ENCODE measurements at regions not wholly inside any gene's neighbourhood (a gene's known extent, or its start where the extent isn't known, plus 50 kb on each side); places are given as distances from the start of the nearest gene placed in this dataset.

GRCh38 chr5:93830893-93831292 lies 89.5 kb upstream of the POU5F2 start:
- intact Hi-C loops (cut with micrococcal nuclease) = no loop called here
- no peaks in the 10 kb centered on the region for H4K20me1 ChIP-seq (ENCODE audit: insufficient read depth, low read length)
- dilution Hi-C loops (cut with HindIII; ENCODE audit: low sequenced_read_pairs, unreplicated experiment) = no loop called here

More at GRCh38 chr5:93830893-93831292, 89.5 kb upstream of the POU5F2 start:
- H4K91ac ChIP-seq (ENCODE audit: insufficient read depth, low read depth, low read length) = no peak overlapping the region
- no peak overlapping the region for H3K9ac ChIP-seq (ENCODE audit: low read depth, low read length)
- no peaks in the 10 kb centered on the region; a peak in 1 of 4 replicates for H3K79me1 ChIP-seq (ENCODE audit: low read depth in 1 of 2, low read length in 2 of 2)
- H3K27ac ChIP-seq (ENCODE audit: insufficient read depth, low read length) = no peak overlapping the region
- H3K9me1 ChIP-seq (ENCODE audit: insufficient read depth, low read length) = no peaks in the 10 kb centered on the region
- H2BK5ac ChIP-seq (ENCODE audit: low read depth, low read length, poor library complexity, severe bottlenecking) = no peak overlapping the region
- H3K23ac ChIP-seq (ENCODE audit: low read depth, low read length) = no peak overlapping the region
- no peaks in the 10 kb centered on the region for H3K9me3 ChIP-seq (ENCODE audit: control insufficient read depth, insufficient read depth, low read length)
- POLR2A ChIA-PET (ENCODE audit: unreplicated experiment) = no interaction called here
- DNase-seq (no peak), ATAC-seq (ENCODE audit: low read depth) (no peak)
- no peak overlapping the region for H3K56ac ChIP-seq (ENCODE audit: extremely low read depth, insufficient read depth, low read length)
- no peak overlapping the region for H3K4me2 ChIP-seq (ENCODE audit: low read depth, low read length)
- H3K14ac ChIP-seq (replicated peaks; ENCODE audit: low read depth, low read length) = no peak overlapping the region
- H2BK120ac ChIP-seq (ENCODE audit: low read depth, low read length) = no peak overlapping the region
- H2BK15ac ChIP-seq (ENCODE audit: low read depth, low read length) = no peak overlapping the region
- H4K5ac ChIP-seq (ENCODE audit: low read depth, low read length) = no peak overlapping the region
- H3K4ac ChIP-seq (ENCODE audit: low read depth, low read length) = no peak overlapping the region
- H2BK20ac ChIP-seq (ENCODE audit: low read depth, low read length) = no peak overlapping the region
- in situ Hi-C loops (cut with MboI; ENCODE audit: low sequenced_read_pairs) = no loop called here
- WGBS, 2 experiments (ENCODE audit: extremely low coverage in 2 of 2, insufficient read length in 1 of 2) = 100% methylated on average over 3 of the region's 5 CpGs; no CpG with 5 or more reads in 1 of the 2 experiments
- H3K18ac ChIP-seq (ENCODE audit: low read depth, low read length) = no peak overlapping the region
- no peak overlapping the region for H2AFZ ChIP-seq (replicated peaks; ENCODE audit: low read length, poor library complexity)
- CTCF ChIA-PET = no interaction called here
- no peak for TF ChIP-seq RCOR1 (IDR thresholded peaks at IDR 0.05; ENCODE audit: insufficient replicate concordance, low read length)
- no peak for TF ChIP-seq CEBPB (IDR thresholded peaks at IDR 0.05; ENCODE audit: low read depth, low read length)
- TF ChIP-seq, protein P1, sequence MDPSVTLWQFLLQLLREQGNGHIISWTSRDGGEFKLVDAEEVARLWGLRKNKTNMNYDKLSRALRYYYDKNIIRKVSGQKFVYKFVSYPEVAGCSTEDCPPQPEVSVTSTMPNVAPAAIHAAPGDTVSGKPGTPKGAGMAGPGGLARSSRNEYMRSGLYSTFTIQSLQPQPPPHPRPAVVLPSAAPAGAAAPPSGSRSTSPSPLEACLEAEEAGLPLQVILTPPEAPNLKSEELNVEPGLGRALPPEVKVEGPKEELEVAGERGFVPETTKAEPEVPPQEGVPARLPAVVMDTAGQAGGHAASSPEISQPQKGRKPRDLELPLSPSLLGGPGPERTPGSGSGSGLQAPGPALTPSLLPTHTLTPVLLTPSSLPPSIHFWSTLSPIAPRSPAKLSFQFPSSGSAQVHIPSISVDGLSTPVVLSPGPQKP (IDR thresholded peaks at IDR 0.05; ENCODE audit: borderline replicate concordance, low read depth, low read length) = no peak
- no peak for TF ChIP-seq RAD21 (IDR thresholded peaks at IDR 0.05; ENCODE audit: low read length)
- TF ChIP-seq SMC3 (IDR thresholded peaks at IDR 0.05; ENCODE audit: low read depth, low read length) = no peak
- no peak for TF ChIP-seq MAFK (IDR thresholded peaks at IDR 0.05; ENCODE audit: low read depth, low read length)
- no peak for TF ChIP-seq RFX5 (IDR thresholded peaks at IDR 0.05; ENCODE audit: low read depth, low read length)
- TF ChIP-seq NFE2L2 (IDR thresholded peaks at IDR 0.05; ENCODE audit: low read depth, low read length) = no peak
- no peak for TF ChIP-seq CHD1 (IDR thresholded peaks at IDR 0.05; ENCODE audit: low read depth, low read length)
- TF ChIP-seq POLR2A (IDR thresholded peaks at IDR 0.05; ENCODE audit: low read depth, low read length) = no peak
- TF ChIP-seq BHLHE40 (IDR thresholded peaks at IDR 0.05; ENCODE audit: low read depth, low read length) = no peak
- no peak for TF ChIP-seq FOS (IDR thresholded peaks at IDR 0.05; ENCODE audit: low read depth, low read length)
- TF ChIP-seq MXI1 (IDR thresholded peaks at IDR 0.05; ENCODE audit: borderline replicate concordance, low read depth, low read length) = no peak
- TF ChIP-seq USF2 (IDR thresholded peaks at IDR 0.05; ENCODE audit: low read depth, low read length) = no peak
- no peak for TF ChIP-seq CTCF (conservative IDR thresholded peaks at IDR 0.05; ENCODE audit: low read depth, low read length)
- no peak for TF ChIP-seq MAZ (IDR thresholded peaks at IDR 0.05; ENCODE audit: borderline replicate concordance, low read depth, low read length)
- H2AK9ac ChIP-seq (replicated peaks; ENCODE audit: low read depth, low read length, poor library complexity) = no peak overlapping the region
- no peak overlapping the region for H4K8ac ChIP-seq (ENCODE audit: low read depth in 2 of 2, low read length in 2 of 2)
- no peaks in the 10 kb centered on the region for H3K36me3 ChIP-seq (ENCODE audit: control insufficient read depth, insufficient read depth, low read length)
- BruUV-seq (replicated peaks) = no TSS peak
- no peak overlapping the region for H3K4me3 ChIP-seq (ENCODE audit: insufficient read depth, low read depth, low read length)
- H3K4me1 ChIP-seq (ENCODE audit: control insufficient read depth, insufficient read depth, low read length) = no peaks in the 10 kb centered on the region
- H2AK5ac ChIP-seq (ENCODE audit: low read depth, low read length) = no peak overlapping the region
- no peaks in the 10 kb centered on the region for H3K27me3 ChIP-seq (ENCODE audit: control insufficient read depth, insufficient read depth, low read length)
